ENCODE measurements at regions not wholly inside any gene's neighbourhood (a gene's known extent, or its start where the extent isn't known, plus 50 kb on each side); places are given as distances from the start of the nearest gene placed in this dataset.

DNA sequence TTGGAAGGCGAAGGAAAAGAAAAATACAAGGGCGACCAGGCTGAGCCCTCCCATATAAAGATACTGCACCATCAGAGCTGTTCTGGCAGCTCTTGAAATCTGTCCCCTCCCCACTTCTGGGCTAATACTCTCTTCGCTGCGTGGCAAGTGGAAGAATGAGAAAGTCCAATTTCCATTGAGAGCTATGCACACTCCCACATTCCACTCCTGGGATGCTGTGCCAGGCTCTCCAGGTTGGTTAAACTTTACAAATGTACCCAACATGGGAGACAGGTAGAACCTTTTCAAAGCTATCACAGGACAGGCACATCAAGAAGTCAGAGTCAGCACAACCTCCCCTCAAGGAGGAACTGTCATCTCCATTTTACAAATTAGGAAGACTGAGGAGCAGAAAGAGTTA is 465.0 kb downstream of the SHQ1 start:
- TF ChIP-seq, protein P1, sequence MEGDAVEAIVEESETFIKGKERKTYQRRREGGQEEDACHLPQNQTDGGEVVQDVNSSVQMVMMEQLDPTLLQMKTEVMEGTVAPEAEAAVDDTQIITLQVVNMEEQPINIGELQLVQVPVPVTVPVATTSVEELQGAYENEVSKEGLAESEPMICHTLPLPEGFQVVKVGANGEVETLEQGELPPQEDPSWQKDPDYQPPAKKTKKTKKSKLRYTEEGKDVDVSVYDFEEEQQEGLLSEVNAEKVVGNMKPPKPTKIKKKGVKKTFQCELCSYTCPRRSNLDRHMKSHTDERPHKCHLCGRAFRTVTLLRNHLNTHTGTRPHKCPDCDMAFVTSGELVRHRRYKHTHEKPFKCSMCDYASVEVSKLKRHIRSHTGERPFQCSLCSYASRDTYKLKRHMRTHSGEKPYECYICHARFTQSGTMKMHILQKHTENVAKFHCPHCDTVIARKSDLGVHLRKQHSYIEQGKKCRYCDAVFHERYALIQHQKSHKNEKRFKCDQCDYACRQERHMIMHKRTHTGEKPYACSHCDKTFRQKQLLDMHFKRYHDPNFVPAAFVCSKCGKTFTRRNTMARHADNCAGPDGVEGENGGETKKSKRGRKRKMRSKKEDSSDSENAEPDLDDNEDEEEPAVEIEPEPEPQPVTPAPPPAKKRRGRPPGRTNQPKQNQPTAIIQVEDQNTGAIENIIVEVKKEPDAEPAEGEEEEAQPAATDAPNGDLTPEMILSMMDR (IDR thresholded peaks at IDR 0.05; ENCODE audit: poor library complexity) = no peak
- TF ChIP-seq EZH2 (IDR thresholded peaks at IDR 0.05; ENCODE audit: borderline replicate concordance) = no peak

All from hepatocyte (in vitro differentiated cells).